SH-SY5Y (cell line): ENCODE measurements at regions not wholly inside any gene's neighbourhood (a gene's known extent, or its start where the extent isn't known, plus 50 kb on each side); places are given as distances from the start of the nearest gene placed in this dataset.

ENCODE experiments used
- GATA2 ChIP-seq: IDR thresholded peaks from 2 replicates; pipeline ENCODE4 v1.6.1; 2011; ENCODE audit warnings: mild to moderate bottlenecking, low read depth, low read length
- GATA3 ChIP-seq: IDR thresholded peaks from 2 replicates; pipeline ENCODE4 v1.6.1; 2011; ENCODE audit warnings: low read depth, mild to moderate bottlenecking, low read length, moderate library complexity

DNA sequence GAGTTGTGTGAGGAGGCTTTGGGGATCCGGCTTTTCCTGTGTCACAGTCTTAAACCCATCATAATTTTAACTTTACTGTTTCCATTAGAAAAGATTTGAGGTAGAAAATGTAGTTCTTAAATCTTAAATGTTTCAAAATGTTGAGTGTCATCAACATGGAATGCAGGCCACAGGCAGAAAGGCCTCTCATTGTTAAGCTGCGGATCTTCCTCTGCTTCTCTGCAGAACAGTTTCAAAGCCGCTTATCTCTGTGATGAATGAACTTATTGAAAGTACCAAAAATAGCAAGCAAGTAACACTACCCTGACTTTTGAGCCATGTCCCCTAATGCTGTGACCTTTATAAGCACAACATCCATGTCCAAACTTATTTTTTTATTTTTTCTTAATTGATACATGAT lies 1645.8 kb downstream of the DPP10 start:
- TF ChIP-seq GATA3 (no peak), GATA2 (no peak)
